Esophagus squamous epithelium (tissue), 4 donors: ENCODE measurements at regions not wholly inside any gene's neighbourhood (a gene's known extent, or its start where the extent isn't known, plus 50 kb on each side); places are given as distances from the start of the nearest gene placed in this dataset.

Experiments
- CTCF ChIP-seq, 6 experiments: fragments of 450-650 bp in 4 of 6; fragments of 200-600 bp in 2 of 6; sonication (generic) in 2 of 6; IDR thresholded peaks; one replicate each; pipeline ENCODE4 v1.5.1; 2016 to 2019; ENCODE audit warnings: antibody characterized with exemption in 6 of 6, mild to moderate bottlenecking in 4 of 6, moderate library complexity in 4 of 6
- POLR2A ChIP-seq, 4 donors: fragments of 450-650 bp; IDR thresholded peaks; one replicate each; pipeline ENCODE4 v1.6.1; 2017; ENCODE audit warnings: antibody characterized with exemption in 4 of 4, mild to moderate bottlenecking in 4 of 4, moderate library complexity in 3 of 4

- TF ChIP-seq POLR2A (IDR thresholded peaks at IDR 0.05) (no peak), CTCF (IDR thresholded peaks at IDR 0.05) (no peak)
Measured at GRCh38 chr2:139835101-139835500, 1054.9 kb upstream of the NXPH2 start.
